ENCODE measurements at regions not wholly inside any gene's neighbourhood (a gene's known extent, or its start where the extent isn't known, plus 50 kb on each side); places are given as distances from the start of the nearest gene placed in this dataset.

- H3K4me3 Mint-ChIP-seq = no peak overlapping the region
- H3K4me3 ChIP-seq (ENCODE audit: low read length) = no peak overlapping the region
- peaks cover 28% of the 10 kb centered on the region for H3K4me1 Mint-ChIP-seq
- no peaks in the 10 kb centered on the region for H3K9me3 Mint-ChIP-seq
- no peaks in the 10 kb centered on the region for H3K36me3 ChIP-seq (ENCODE audit: control insufficient read depth, insufficient read depth, low read length)
- no peaks in the 10 kb centered on the region for H3K27me3 Mint-ChIP-seq (ENCODE audit: insufficient read depth)
- no peaks in the 10 kb centered on the region for H3K27me3 ChIP-seq (ENCODE audit: control insufficient read depth, insufficient read depth, low read length, poor library complexity, severe bottlenecking)
- H3K27ac ChIP-seq (ENCODE audit: low read depth, low read length) = no peak overlapping the region
- peaks cover 16% of the 10 kb centered on the region for H3K4me1 ChIP-seq (ENCODE audit: control insufficient read depth, insufficient read depth, low read length)
- 87 to 90% methylated on average over 4 of the region's 4 CpGs for WGBS, 2 experiments (ENCODE audit: insufficient coverage in 1 of 2, insufficient read length in 1 of 2)
- no peaks in the 10 kb centered on the region for H3K9me3 ChIP-seq (ENCODE audit: control insufficient read depth, low read length)
- H3K36me3 Mint-ChIP-seq (ENCODE audit: low read depth) = no peaks in the 10 kb centered on the region
- no peak overlapping the region for H3K27ac Mint-ChIP-seq
- peak; percentile 46 for DNase-seq
- no peak overlapping the region for H3K9ac ChIP-seq (ENCODE audit: extremely low read depth, low read length, poor library complexity, severe bottlenecking)
- no peak for TF ChIP-seq CTCF (conservative IDR thresholded peaks at IDR 0.05)
Measured at GRCh38 chr3:197368821-197369220, 70.4 kb upstream of the DLG1 start.

GRCh38 chr3:197368330-197368729, 69.9 kb upstream of the DLG1 start:
- Mint-ChIP-seq H3K4me3 (no peak overlapping the region), H3K27ac (no peak overlapping the region), H3K36me3 (ENCODE audit: low read depth) (no peaks in the 10 kb centered on the region), H3K4me1 (peaks cover 31% of the 10 kb centered on the region), H3K9me3 (no peaks in the 10 kb centered on the region), H3K27me3 (ENCODE audit: insufficient read depth) (no peaks in the 10 kb centered on the region)
- TF ChIP-seq CTCF (conservative IDR thresholded peaks at IDR 0.05) = no peak
- WGBS, 2 experiments (ENCODE audit: insufficient coverage in 1 of 2, insufficient read length in 1 of 2) = 29 to 48% methylated on average over 2 to 4 of the region's 4 CpGs
- Histone ChIP-seq H3K9ac (ENCODE audit: extremely low read depth, low read length, poor library complexity, severe bottlenecking) (no peak overlapping the region), H3K27me3 (ENCODE audit: control insufficient read depth, insufficient read depth, low read length, poor library complexity, severe bottlenecking) (no peaks in the 10 kb centered on the region), H3K27ac (ENCODE audit: low read depth, low read length) (no peak overlapping the region), H3K4me3 (ENCODE audit: low read length) (no peak overlapping the region), H3K4me1 (ENCODE audit: control insufficient read depth, insufficient read depth, low read length) (peaks cover 16% of the 10 kb centered on the region), H3K36me3 (ENCODE audit: control insufficient read depth, insufficient read depth, low read length) (no peaks in the 10 kb centered on the region), H3K9me3 (ENCODE audit: control insufficient read depth, low read length) (no peaks in the 10 kb centered on the region)
- peak; percentile 73 for DNase-seq

- Mint-ChIP-seq H3K36me3 (ENCODE audit: low read depth) (no peaks in the 10 kb centered on the region), H3K9me3 (peaks cover 2% of the 10 kb centered on the region), H3K27ac (no peak overlapping the region), H3K4me3 (no peak overlapping the region), H3K4me1 (peaks cover 37% of the 10 kb centered on the region), H3K27me3 (ENCODE audit: insufficient read depth) (no peaks in the 10 kb centered on the region)
- no peak overlapping the region for H3K4me3 ChIP-seq (ENCODE audit: low read length)
- H3K9ac ChIP-seq (ENCODE audit: extremely low read depth, low read length, poor library complexity, severe bottlenecking) = no peak overlapping the region
- no peaks in the 10 kb centered on the region for H3K36me3 ChIP-seq (ENCODE audit: control insufficient read depth, insufficient read depth, low read length)
- no peaks in the 10 kb centered on the region for H3K9me3 ChIP-seq (ENCODE audit: control insufficient read depth, low read length)
- H3K27ac ChIP-seq (ENCODE audit: low read depth, low read length) = no peak overlapping the region
- peaks cover 16% of the 10 kb centered on the region for H3K4me1 ChIP-seq (ENCODE audit: control insufficient read depth, insufficient read depth, low read length)
- H3K27me3 ChIP-seq (ENCODE audit: control insufficient read depth, insufficient read depth, low read length, poor library complexity, severe bottlenecking) = no peaks in the 10 kb centered on the region
- peak; percentile 77 for DNase-seq
- TF ChIP-seq CTCF (conservative IDR thresholded peaks at IDR 0.05) = no peak
- WGBS, 2 experiments (ENCODE audit: insufficient coverage in 1 of 2, insufficient read length in 1 of 2) = 87 to 93% methylated on average over 9 to 13 of the region's 13 CpGs
Measured at GRCh38 chr3:197367081-197367780, 68.8 kb upstream of the DLG1 start.
